HL-60 (cell line): ENCODE measurements at regions not wholly inside any gene's neighbourhood (a gene's known extent, or its start where the extent isn't known, plus 50 kb on each side); places are given as distances from the start of the nearest gene placed in this dataset.

ENCODE experiments used
- DNase-seq, 2 experiments: peaks; one replicate each; pipeline ENCODE4 v3.0.0-alpha.2; 2010 to 2020; ENCODE audit warnings: low read depth in 1 of 2, low spot score in 1 of 2
- H3K27ac ChIP-seq: fragments of 250-450 bp; sonication (Bioruptor Pico); replicated peaks from 2 replicates; pipeline ENCODE4 v1.5.1; 2020; ENCODE audit warnings: mild to moderate bottlenecking, moderate library complexity
- H3K27me3 ChIP-seq: fragments of 250-450 bp; sonication (Bioruptor Pico); 2 replicates; pipeline ENCODE4 v1.5.1; 2021; ENCODE audit warnings: mild to moderate bottlenecking, moderate library complexity; ENCODE audit not compliant: insufficient read depth, poor library complexity, severe bottlenecking
- H3K4me3 ChIP-seq: replicated peaks from 2 replicates; pipeline ENCODE4 v1.5.1; 2011; ENCODE audit warnings: mild to moderate bottlenecking, control low read depth, low read length; ENCODE audit not compliant: insufficient read depth
- CTCF ChIP-seq: IDR thresholded peaks from one replicate; pipeline ENCODE4 v1.5.1; 2011; ENCODE audit warnings: low read length, control low read depth, inconsistent platforms; ENCODE audit not compliant: insufficient read depth
- GABPA ChIP-seq: IDR thresholded peaks from 2 replicates; pipeline ENCODE4 v1.6.1; 2012; ENCODE audit warnings: low read depth
- POLR2AphosphoS5 ChIP-seq: IDR thresholded peaks from 2 replicates; pipeline ENCODE4 v1.6.1; 2012; ENCODE audit warnings: low read depth
- REST ChIP-seq: IDR thresholded peaks from 2 replicates; pipeline ENCODE4 v1.6.1; 2012; ENCODE audit warnings: low read depth; ENCODE audit not compliant: insufficient replicate concordance
- SPI1 ChIP-seq: IDR thresholded peaks from 2 replicates; pipeline ENCODE4 v1.6.1; 2012; ENCODE audit warnings: low read depth, mild to moderate bottlenecking, borderline replicate concordance

GRCh38 chr5:2611659-2612058, 139.8 kb downstream of the IRX2 start:
- Histone ChIP-seq H3K27ac (no peak overlapping the region), H3K4me3 (no peak overlapping the region), H3K27me3 (no peaks in the 10 kb centered on the region)
- DNase-seq: no peak
- no peak for TF ChIP-seq CTCF
- no peak for TF ChIP-seq SPI1
- no peak for TF ChIP-seq REST
- no peak for TF ChIP-seq POLR2AphosphoS5
- TF ChIP-seq GABPA: no peak

GRCh38 chr5:2610986-2611385, 140.5 kb downstream of the IRX2 start:
- H3K27me3 ChIP-seq: no peaks in the 10 kb centered on the region
- H3K4me3 ChIP-seq: no peak overlapping the region
- no peak for DNase-seq
- H3K27ac ChIP-seq: no peak overlapping the region
- TF ChIP-seq REST (no peak), SPI1 (no peak), GABPA (no peak), POLR2AphosphoS5 (no peak)

GRCh38 chr5:2608391-2608790, 143.1 kb downstream of the IRX2 start:
- TF ChIP-seq CTCF: no peak
- no peak for TF ChIP-seq POLR2AphosphoS5
- TF ChIP-seq REST: no peak
- no peak for TF ChIP-seq GABPA
- no peak for TF ChIP-seq SPI1
- Histone ChIP-seq H3K27me3 (no peaks in the 10 kb centered on the region), H3K4me3 (no peak overlapping the region), H3K27ac (no peak overlapping the region)
- DNase-seq: no peak

GRCh38 chr5:2607598-2607997, 143.9 kb downstream of the IRX2 start:
- H3K4me3 ChIP-seq: no peak overlapping the region
- DNase-seq: no peak
- TF ChIP-seq CTCF (no peak), POLR2AphosphoS5 (no peak), GABPA (no peak), SPI1 (no peak), REST (no peak)
- no peaks in the 10 kb centered on the region for H3K27me3 ChIP-seq
- H3K27ac ChIP-seq: no peak overlapping the region
